ENCODE measurements at regions not wholly inside any gene's neighbourhood (a gene's known extent, or its start where the extent isn't known, plus 50 kb on each side); places are given as distances from the start of the nearest gene placed in this dataset.

- TF ChIP-seq CHD7 (IDR thresholded peaks at IDR 0.05; ENCODE audit: insufficient replicate concordance, low read length) (no peak), KDM1A (IDR thresholded peaks at IDR 0.05; ENCODE audit: borderline replicate concordance, low read length) (no peak), BCL11A (IDR thresholded peaks at IDR 0.05; ENCODE audit: low read depth in 2 of 2, low read length in 2 of 2) (no peak), RXRA (IDR thresholded peaks at IDR 0.05; ENCODE audit: insufficient read depth, low read depth, low read length) (no peak)
Observed at GRCh38 chr9:32264170-32264864, 120.1 kb upstream of the ACO1 start (continued).
